ENCODE measurements at regions not wholly inside any gene's neighbourhood (a gene's known extent, or its start where the extent isn't known, plus 50 kb on each side); places are given as distances from the start of the nearest gene placed in this dataset.
"Not testable (repeated sequence)": the region's sequence is repeated elsewhere in the genome, so short reads cannot be mapped to it uniquely, and the experiment has no call there.

GRCh38 chr4:34328939-34329338 lies 1915.4 kb downstream of the ARAP2 start:
- DNase-seq = no peak

GRCh38 chr4:34335156-34335555 lies 1909.2 kb downstream of the ARAP2 start:
- DNase-seq = not testable (repeated sequence)

- not testable (repeated sequence) for DNase-seq
Measured at GRCh38 chr4:34335556-34335955, 1908.8 kb downstream of the ARAP2 start.

- no peak for DNase-seq
Measured at GRCh38 chr4:34362654-34363053, 1881.7 kb downstream of the ARAP2 start.

GRCh38 chr4:34363842-34364241 lies 1880.5 kb downstream of the ARAP2 start:
- DNase-seq = no peak

- DNase-seq = no peak
Measured at GRCh38 chr4:34365946-34366345, 1878.4 kb downstream of the ARAP2 start.

GRCh38 chr4:34371676-34372075 lies 1872.6 kb downstream of the ARAP2 start:
- DNase-seq = no peak

GRCh38 chr4:34372815-34373214 lies 1871.5 kb downstream of the ARAP2 start:
- no peak for DNase-seq

GRCh38 chr4:34373456-34373855 lies 1870.9 kb downstream of the ARAP2 start:
- DNase-seq = no peak

- no peak for DNase-seq
Measured at GRCh38 chr4:34412233-34412632, 1832.1 kb downstream of the ARAP2 start.

- no peak for DNase-seq
Measured at GRCh38 chr4:34412911-34413310, 1831.4 kb downstream of the ARAP2 start.

- no peak for DNase-seq
Measured at GRCh38 chr4:34417160-34417559, 1827.2 kb downstream of the ARAP2 start.

GRCh38 chr4:34419871-34420270 lies 1824.4 kb downstream of the ARAP2 start:
- no peak for DNase-seq

GRCh38 chr4:34422472-34423175 lies 1821.7 kb downstream of the ARAP2 start:
- no peak for DNase-seq

- DNase-seq = no peak
Measured at GRCh38 chr4:34432706-34433105, 1811.6 kb downstream of the ARAP2 start.

- not testable (repeated sequence) for DNase-seq
Measured at GRCh38 chr4:34434377-34434776, 1809.9 kb downstream of the ARAP2 start.

- no peak for DNase-seq
Measured at GRCh38 chr4:34464196-34464595, 1780.1 kb downstream of the ARAP2 start.

GRCh38 chr4:34466411-34466810 lies 1777.9 kb downstream of the ARAP2 start:
- no peak for DNase-seq

GRCh38 chr4:34469516-34469915 lies 1774.8 kb downstream of the ARAP2 start:
- no peak for DNase-seq

GRCh38 chr4:34485252-34485651 lies 1759.1 kb downstream of the ARAP2 start:
- DNase-seq = no peak

- DNase-seq = no peak
Measured at GRCh38 chr4:34486461-34487363, 1757.6 kb downstream of the ARAP2 start.

GRCh38 chr4:34492414-34492813 lies 1751.9 kb downstream of the ARAP2 start:
- DNase-seq = no peak

GRCh38 chr4:34502086-34502485 lies 1742.2 kb downstream of the ARAP2 start:
- DNase-seq = no peak

- DNase-seq = not testable (repeated sequence)
Measured at GRCh38 chr4:34504731-34505130, 1739.6 kb downstream of the ARAP2 start.

Measured in GOT3 (cell line).